ENCODE measurements at regions not wholly inside any gene's neighbourhood (a gene's known extent, or its start where the extent isn't known, plus 50 kb on each side); places are given as distances from the start of the nearest gene placed in this dataset.
"Not testable (repeated sequence)": the region's sequence is repeated elsewhere in the genome, so short reads cannot be mapped to it uniquely, and the experiment has no call there.

GRCh38 chr2:146701183-146701582 is 1143.6 kb upstream of the ACVR2A start:
- DNase-seq: no peak

DNA sequence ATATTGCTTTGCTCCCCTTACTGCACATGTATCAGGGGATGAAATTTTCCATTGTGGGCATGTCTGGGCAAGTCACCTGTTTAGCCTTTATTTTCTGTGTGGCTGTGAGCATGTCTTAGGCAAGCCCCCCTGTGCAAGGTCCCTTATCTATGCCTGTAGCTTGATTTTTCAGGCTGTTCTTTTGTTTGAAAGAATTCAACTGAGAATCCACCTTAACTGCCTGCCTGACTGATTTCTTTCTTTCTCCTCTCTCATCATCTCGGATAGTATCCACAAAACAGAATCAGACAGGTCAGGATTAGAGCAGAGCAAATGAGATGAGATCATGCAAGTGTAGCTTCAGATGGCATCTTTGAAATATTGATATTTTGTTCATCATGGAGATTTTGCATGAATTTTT is 1147.5 kb upstream of the ACVR2A start:
- no peak for DNase-seq

- DNase-seq: not testable (repeated sequence)
Measured at GRCh38 chr2:146696787-146697186, 1148.0 kb upstream of the ACVR2A start.

DNA sequence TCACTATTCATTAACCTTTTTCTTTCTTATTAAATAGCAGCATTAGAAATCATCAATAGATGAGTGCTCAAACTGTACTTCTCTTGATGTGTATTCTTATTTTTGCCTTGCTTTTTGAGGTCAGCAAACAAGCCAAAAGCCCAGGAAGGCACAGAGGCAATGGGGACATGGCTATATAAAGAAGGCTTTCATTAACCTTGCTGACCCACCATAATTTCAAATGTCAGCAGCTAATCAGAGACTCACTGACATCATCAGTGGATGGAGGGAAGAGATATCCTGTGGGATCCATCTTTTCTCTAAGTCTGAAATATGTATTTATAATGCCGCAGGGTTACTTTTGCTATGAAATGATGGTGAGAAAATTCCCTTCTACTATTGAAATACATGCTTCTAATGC is 1162.8 kb upstream of the ACVR2A start:
- peak in 1 of 3 donors; percentile 5 for DNase-seq

DNA sequence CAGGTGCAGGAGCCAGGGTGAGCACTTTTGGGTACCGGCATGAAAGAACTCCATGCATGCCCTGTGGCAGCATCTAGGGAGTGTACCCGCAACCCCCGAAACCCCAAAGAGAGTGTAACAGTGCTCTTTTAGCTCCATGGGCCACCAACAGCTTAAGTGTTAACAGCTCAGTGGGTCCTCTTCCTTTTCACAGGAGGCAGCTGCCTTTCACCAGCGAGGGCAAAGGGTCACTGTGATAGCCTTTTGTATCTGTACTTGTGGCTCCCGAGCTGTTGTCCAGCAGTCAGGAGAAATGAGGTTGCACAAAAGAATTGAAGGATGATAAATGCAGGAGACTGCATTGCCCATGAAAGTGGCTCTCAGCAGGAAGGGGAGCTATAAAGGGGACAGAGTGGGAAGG is 1166.3 kb upstream of the ACVR2A start:
- DNase-seq: no peak

- DNase-seq: no peak
Measured at GRCh38 chr2:146677280-146677679, 1167.5 kb upstream of the ACVR2A start.

DNA sequence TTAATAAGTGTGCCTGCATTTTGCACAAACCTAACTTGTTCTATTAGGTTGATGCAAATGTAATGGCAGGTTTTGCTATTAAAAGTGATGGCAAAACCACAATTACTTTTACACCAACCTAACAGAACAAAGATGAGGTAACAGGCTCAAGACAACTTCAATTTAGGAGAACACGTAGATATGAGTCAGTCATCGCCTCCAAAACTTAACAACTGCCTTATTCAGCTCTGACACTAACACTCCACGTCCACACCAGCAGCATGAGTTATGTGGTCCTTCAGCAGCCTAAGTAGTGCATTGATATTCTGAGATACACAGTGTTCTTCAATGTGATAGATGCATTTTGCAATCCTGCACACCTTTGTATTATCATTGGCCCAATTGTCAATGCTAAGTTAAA is 1175.1 kb upstream of the ACVR2A start:
- no peak for DNase-seq

GRCh38 chr2:146666340-146666739 is 1178.5 kb upstream of the ACVR2A start:
- no peak for DNase-seq

DNA sequence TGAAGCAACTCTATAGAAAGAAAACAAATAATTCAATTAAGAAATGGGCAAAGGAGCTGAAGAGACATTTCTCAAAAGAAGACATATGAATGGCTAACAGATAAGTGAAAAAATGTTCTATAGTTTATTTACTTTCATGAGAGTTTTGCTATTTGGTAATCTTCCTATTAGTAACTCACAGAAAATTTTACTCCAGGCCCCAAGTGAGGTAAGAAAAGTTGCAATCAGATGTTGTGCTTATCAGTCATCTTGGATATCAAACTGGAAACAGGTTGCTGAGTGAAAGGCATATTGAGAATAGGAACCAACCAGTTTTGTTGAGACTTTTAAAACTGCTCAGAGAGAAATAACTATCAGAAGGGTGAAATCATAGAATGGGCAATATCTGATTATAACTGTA is 1179.0 kb upstream of the ACVR2A start:
- no peak for DNase-seq

DNA sequence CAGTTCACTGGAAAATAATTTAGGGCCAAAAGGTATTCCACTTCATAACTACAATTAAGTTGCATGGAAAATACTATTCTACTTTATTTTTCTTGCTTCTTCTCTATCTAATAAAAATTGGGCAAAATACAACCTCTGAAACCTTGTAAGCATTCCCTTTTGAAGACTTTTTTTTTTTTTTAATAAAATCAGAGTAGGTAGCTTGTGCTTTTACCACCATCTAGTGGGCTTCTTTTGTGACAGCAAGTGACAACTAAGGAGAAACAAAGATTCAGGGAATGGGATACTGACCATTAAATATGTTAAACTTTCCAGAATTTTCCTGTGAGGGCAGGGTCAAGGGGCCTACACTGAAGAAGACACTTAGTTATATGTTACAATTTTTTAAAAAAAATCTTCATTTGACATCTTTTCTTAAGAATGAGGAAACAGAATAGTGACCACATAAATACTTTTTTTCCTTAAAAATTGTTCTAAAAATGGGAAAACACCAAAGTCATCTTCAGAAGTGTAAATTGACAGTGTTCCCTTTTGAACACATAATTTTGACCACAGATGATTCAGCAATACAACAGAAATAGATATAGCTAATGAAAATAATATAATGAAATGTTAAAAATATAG is 1183.2 kb upstream of the ACVR2A start:
- DNase-seq: peak; percentile 18 to 34 (median 25)

DNA sequence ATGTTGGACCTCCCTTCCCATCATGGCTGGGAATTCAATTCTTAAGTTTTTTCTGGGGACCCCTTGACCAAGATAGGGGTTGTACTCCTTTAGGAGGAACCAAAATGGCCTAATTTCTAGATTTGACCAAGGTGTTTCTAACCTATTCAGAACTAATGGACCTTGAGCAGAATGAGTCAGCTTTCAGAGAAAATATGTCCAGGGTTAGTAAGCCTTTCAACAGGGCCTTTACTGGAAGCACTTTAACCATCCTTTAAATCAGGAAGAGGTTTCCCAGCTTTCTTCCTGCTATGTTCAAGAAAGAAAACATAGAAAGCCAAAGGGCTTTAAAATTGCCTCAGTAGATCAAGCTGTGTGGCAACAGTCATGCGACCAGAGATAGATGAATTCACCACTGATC is 1184.9 kb upstream of the ACVR2A start:
- no peak for DNase-seq

DNA sequence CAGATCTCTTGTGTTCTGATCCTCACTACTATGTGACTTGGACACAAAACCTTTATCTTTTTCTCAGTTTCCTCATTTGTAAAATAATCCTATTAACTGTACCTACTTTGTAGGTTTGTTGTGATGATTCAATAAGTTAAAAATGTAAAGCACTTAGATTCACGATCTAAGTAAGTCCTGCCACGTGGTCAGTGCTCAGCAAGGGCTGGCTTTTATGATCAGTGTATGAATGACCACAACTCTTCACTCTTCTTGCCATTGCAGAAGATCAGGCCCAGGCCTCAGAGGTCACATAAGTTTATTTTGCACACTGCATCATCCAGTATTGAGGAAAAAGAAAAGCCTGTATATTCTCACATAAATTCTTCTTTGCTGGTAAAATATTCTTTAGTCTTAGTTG is 1192.5 kb upstream of the ACVR2A start:
- DNase-seq: no peak

DNA sequence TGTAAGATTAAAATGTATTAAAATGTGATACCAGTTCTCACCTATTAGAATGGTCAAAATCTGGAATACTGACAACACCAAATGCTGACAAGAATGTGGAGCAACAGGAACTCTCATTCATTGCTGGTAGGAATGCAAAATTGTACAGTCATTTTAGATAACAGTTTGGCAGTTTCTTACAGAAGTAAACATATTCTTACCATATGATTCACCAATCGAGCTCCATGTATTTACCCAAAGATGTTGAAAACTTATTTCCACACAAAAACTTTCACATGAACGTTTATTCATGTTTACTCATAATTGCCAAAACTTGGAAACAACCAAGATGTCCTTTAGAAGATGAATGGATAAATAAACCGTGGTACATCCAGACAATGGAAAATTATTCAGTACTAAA is 1193.5 kb upstream of the ACVR2A start:
- no peak for DNase-seq

DNA sequence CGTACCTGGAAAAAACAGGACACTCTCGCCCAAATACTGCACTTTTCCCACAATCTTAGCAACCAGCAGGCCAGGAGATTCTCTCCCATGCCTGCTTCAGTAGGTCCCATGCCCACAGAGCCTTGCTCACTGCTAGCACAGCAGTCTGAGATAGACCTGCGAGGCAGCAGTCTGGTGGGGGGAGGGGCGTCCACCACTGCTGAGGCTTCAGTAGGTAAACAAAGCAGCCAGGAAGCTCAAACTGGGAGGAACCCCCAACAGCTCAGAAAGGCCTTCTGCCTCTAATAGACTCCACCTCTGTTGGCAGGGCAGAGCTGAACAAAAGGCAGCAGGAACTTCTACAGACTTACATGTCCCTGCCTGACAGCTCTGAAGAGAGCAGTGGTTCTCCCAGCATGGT is 1202.8 kb upstream of the ACVR2A start:
- DNase-seq: no peak

DNA sequence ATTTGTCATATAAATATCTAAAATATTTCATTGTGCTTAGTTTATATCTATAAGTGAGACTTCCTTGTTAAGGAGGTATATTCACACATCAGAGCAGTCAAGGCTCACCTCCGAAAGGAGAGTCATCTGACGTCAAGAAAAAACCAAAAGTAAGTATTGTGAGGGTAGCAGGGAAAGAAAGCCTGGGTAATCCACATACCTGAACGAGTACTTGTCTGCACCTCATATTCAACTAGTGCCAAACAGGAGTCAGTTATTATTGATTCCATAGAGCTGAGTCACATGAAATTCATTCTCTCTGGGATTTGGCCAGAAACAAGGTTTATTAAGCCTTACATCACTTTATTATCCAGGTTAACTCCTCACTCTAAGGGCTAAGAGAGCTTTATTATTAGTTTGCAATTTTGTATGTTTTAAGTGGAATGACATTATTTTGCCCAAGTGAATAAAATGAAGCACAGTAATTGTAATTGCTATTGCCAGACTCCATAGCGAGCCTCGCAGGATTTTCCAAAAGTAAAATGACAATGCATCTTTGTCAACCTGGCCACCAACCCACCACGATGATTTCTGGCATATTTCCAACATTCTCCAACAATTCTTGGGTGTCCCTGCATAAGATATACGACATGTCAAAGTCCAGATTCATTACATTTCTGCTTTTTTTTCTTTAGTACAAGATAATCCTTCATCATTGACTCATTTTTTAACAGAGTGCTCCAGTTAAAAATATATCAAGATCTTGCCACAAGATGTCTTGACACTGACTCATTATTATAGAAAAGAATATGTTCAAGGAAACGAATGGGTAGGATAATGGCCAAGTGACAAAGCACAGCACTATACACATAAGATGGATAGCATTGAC is 1210.4 kb upstream of the ACVR2A start:
- DNase-seq: peak in 1 of 3 donors; percentile 77

DNA sequence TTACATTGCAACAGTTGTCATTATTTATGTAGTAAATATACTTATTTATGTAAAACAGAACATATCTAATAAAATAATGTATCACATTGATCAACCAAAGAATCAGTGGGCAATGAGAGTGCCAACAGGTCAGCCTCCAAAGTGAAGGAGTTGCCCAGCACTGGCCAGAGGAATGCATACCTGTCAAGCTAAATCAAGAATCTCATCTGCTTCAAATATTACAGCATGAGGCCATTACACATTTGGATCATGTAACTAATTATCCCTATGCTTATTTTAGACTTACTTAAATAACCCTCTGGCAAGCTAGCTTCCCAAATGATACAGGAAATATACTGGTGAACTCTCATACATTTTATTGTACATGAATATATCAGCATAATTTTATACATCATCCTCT is 1211.7 kb upstream of the ACVR2A start:
- no peak for DNase-seq

- DNase-seq: no peak
Measured at GRCh38 chr2:146632707-146633106, 1212.1 kb upstream of the ACVR2A start.

DNA sequence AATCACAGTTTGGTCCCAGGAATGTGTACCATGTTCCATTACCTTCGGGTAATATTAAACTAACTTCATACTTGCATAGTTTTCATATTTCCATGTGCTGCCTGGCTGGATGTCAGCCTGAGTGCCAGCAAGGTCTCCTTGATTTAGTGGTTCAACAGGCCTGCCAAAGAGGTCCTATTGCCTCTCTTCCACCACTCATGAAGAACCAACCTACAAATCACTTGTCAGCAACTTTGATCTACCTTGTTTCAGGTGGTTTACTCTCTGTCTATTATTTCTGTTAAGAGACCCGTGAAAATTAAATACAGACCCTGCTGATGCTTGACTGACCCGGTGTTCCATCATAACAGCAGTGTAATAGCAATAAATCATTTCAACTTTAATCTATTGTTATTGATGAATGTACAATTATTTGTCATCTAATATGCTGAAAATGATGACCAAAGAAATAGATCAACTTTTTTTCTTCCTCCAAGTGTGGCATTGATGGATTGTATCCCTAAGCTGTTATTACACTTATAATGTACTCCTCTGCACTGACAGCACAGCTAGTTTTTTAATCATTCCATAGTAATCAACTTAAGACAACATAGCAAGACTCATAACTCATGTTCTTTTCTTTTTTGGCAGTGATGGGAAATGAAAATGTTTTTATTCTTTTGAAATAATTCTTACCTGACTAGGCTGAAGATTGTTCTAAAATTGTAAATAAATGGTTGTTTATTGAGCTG is 1220.2 kb upstream of the ACVR2A start:
- no peak for DNase-seq

DNA sequence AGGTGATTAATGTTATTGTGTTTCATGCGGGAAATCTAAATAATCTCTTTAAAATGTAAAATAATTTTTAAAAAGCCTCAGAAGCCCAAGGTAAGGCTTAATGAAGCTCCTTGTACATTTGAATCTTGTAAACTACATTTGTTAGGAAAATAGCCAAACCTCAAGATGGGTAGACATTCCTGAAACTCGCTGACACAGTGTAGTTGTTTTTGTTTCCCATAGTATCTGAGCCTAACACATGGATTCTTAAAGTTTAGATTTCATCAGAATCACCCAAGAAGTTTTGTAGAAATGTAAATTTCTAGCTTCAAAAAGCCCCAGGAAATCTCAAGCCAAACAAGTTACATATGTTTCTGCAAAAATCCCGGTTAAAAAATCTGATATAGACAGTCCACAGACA is 1221.1 kb upstream of the ACVR2A start:
- DNase-seq: peak in 1 of 3 donors; percentile 19

DNA sequence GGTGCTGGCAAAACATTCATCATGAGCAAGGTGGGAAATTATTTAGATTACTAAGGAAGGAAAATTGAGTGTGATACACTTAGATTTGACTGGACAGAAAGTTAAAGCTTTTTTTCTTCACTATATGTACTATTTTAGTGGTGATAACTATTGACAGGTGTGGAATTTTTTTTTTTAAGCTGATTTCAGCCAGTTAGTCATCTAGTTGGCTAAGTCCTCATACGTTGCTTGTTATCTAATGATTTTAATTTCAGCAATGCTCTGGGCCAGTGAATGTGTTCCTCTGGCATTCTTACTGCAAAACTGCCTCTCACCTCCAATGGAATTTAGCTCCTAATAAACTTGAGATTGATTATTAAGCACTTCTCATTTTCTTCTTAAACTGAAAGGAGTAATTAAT is 1223.2 kb upstream of the ACVR2A start:
- no peak for DNase-seq

GRCh38 chr2:146615778-146616177 is 1229.1 kb upstream of the ACVR2A start:
- DNase-seq: no peak

DNA sequence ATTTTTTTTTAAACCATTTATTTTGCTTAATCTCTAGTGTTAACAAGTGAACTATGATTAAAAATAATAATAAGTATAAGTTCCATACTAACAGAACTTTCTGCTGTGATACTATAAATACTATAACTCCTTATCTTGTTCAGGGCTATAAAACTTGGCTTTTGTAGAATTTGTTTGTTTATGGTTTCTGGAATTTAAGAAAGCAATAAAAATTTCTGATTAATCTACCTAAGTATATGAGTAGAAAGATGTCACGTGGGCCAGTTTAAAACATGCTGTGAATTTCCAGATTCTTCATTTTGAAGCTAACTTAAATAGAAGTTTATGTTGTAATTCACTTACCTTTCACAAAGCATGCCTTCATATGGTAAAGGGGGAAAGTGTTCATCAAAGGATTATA is 1236.3 kb upstream of the ACVR2A start:
- DNase-seq: no peak

- no peak for DNase-seq
Measured at GRCh38 chr2:146604521-146604920, 1240.3 kb upstream of the ACVR2A start.
